ENCODE measurements at regions not wholly inside any gene's neighbourhood (a gene's known extent, or its start where the extent isn't known, plus 50 kb on each side); places are given as distances from the start of the nearest gene placed in this dataset.

DNA sequence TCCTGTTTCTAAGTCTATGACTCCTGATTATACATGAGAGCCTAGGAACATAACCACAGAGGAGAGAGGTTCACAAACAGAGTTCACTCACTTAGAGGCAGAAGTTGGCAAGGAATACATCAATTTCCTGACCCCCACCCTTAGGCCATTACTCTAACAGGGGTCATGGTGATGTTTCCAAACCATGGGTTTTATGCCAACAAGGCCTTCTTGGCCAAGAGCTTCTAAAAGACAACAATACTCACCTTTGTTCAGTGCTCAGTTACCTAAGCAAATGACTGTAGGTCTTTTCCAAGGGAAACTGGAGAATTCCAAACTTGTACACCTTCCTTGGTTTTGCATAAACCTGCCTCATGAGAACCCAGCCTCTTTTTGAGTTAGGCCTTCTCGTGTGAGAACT, 52.6 kb downstream of the ERICH4 start:
- TF ChIP-seq, protein P1, sequence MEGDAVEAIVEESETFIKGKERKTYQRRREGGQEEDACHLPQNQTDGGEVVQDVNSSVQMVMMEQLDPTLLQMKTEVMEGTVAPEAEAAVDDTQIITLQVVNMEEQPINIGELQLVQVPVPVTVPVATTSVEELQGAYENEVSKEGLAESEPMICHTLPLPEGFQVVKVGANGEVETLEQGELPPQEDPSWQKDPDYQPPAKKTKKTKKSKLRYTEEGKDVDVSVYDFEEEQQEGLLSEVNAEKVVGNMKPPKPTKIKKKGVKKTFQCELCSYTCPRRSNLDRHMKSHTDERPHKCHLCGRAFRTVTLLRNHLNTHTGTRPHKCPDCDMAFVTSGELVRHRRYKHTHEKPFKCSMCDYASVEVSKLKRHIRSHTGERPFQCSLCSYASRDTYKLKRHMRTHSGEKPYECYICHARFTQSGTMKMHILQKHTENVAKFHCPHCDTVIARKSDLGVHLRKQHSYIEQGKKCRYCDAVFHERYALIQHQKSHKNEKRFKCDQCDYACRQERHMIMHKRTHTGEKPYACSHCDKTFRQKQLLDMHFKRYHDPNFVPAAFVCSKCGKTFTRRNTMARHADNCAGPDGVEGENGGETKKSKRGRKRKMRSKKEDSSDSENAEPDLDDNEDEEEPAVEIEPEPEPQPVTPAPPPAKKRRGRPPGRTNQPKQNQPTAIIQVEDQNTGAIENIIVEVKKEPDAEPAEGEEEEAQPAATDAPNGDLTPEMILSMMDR (IDR thresholded peaks at IDR 0.05; ENCODE audit: low read depth, low read length, missing control alignments) = no peak
- H3K4me3 ChIP-seq (ENCODE audit: low read depth, low read length) = no peak overlapping the region
- no peak for DNase-seq (ENCODE audit: low read depth)

DNA sequence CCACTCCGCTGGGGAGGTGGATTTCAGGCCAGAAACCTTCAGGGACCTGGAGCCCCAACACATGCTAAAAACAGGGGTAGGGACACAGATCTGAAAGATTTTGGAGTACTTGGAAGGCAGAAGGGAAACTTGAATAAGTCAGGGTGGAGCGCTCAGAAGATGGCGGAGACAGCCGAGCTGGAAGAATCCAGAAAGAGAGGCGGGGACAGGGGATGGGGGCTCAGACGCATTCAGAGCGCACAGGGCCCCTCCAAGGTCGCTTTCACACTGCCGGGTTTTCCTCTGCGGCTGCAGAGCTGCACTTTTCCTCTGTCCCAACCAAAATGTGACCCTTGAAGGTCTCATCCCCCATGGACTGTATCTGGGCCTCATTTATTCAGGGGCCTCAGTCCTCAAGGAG, 56.9 kb downstream of the ERICH4 start:
- DNase-seq (ENCODE audit: low read depth) = no peak
- H3K4me3 ChIP-seq (ENCODE audit: low read depth, low read length) = no peak overlapping the region
- TF ChIP-seq, protein P1 (IDR thresholded peaks at IDR 0.05; ENCODE audit: low read depth, low read length, missing control alignments) = no peak

DNA sequence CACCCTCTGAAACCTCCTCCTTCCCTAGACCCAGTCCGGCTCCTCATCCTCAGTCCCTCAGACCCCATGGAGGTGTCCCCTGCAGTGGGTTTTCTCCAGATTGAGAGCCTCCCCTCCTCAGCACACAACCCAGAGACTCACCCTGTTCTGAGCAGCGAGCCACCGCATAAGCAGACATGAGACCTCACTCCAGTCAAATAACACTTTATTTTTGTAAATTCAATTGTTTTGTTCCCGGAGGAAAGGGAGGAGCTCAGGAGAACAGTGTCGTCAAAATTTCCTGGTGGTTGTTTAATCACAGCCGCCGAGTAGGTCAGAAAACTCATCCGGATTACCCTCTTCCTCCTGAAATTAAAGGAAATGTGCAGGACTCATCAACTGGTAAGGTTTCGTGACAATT, 57.5 kb downstream of the ERICH4 start:
- H3K4me3 ChIP-seq (ENCODE audit: low read depth, low read length) = no peak overlapping the region
- TF ChIP-seq, protein P1 (IDR thresholded peaks at IDR 0.05; ENCODE audit: low read depth, low read length, missing control alignments) = no peak
- DNase-seq (ENCODE audit: low read depth) = no peak

DNA sequence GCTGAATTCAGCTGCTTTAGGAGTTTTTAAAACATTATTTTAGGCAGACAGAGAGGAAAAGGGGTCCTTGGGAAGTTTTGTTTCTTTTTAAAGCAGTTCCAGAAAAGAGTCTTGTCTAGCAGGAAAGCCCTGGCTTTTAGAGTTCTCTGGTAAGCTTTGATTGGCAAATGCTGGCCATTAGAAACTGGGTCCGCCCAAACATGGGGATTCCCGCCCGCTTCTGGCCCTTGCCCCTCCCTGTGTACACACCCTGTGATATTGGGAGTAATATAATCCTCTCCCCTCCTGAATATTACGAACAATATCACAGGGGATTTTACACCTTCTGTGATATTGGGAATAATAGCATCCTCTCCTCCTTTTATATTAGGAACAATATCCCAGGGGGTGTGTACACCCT, 58.9 kb downstream of the ERICH4 start:
- no peak overlapping the region for H3K4me3 ChIP-seq (ENCODE audit: low read depth, low read length)
- TF ChIP-seq, protein P1 (IDR thresholded peaks at IDR 0.05; ENCODE audit: low read depth, low read length, missing control alignments) = no peak
- DNase-seq (ENCODE audit: low read depth) = no peak

DNA sequence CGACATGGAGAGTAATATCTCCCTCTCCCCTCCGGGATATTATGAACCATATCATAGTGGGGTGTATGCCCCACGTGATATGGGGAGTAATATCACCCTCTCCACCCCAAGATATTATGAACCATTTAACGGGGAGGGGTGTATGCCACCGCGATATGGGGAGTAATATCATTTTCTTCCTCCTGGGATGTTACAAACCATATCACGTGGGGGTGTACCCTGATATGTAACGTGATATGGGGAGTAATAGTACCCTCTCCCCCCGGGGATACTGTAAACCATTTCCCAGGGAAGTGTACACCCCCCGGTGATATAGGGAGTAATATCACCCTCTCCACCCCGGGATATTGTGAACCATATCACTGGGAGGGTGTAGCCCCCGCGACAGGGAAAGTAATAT, 62.1 kb downstream of the ERICH4 start:
- H3K4me3 ChIP-seq (ENCODE audit: low read depth, low read length) = no peak overlapping the region
- TF ChIP-seq, protein P1 (IDR thresholded peaks at IDR 0.05; ENCODE audit: low read depth, low read length, missing control alignments) = no peak
- no peak for DNase-seq (ENCODE audit: low read depth)

DNA sequence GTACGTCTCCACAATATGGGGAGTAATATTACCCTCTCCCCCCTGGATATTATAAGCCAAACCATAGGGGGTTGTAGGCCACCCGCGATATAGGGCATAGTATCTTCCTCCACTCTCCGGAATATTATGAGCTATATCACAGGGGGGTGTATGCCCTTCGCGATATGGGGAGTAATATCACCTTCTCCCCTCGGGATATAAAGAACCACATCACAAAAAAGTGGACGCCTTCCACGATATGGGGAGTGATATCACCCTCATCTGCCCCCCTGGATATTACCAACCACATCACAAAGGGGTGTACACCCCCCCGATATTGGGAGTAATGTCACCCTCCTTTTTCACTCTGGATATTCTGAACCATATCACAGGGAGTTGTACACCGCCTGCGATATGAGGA, 65.5 kb upstream of the CEACAM21 start:
- DNase-seq (ENCODE audit: low read depth) = no peak
- TF ChIP-seq, protein P1 (IDR thresholded peaks at IDR 0.05; ENCODE audit: low read depth, low read length, missing control alignments) = no peak

DNA sequence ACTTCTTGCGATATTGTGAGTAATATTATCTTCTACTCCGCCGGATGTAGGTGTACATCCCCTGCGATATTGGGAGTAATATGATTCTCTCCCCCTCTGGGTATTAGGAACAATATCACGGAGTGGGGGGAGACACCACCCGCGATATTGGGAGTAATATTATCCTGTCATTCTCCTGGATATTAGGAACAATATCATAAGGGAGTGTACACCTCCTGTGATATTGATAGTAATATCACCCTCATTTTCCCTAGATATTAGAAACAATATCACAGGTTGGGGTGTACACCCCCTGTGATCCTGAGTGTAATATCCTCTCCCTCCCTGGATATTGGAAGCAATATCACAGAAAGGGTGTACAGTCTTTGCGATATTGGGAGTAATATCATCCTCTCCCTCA, 64.3 kb upstream of the CEACAM21 start:
- no peak overlapping the region for H3K4me3 ChIP-seq (ENCODE audit: low read depth, low read length)
- TF ChIP-seq, protein P1 (IDR thresholded peaks at IDR 0.05; ENCODE audit: low read depth, low read length, missing control alignments) = no peak
- DNase-seq (ENCODE audit: low read depth) = no peak

More for the DNA sequence above, 65.5 kb upstream of the CEACAM21 start:
- H3K4me3 ChIP-seq (ENCODE audit: low read depth, low read length) = no peak overlapping the region
